Stomach (tissue), 8 donors: ENCODE measurements at regions not wholly inside any gene's neighbourhood (a gene's known extent, or its start where the extent isn't known, plus 50 kb on each side); places are given as distances from the start of the nearest gene placed in this dataset.

Source experiments
- DNase-seq, 2 donors: peaks; one replicate each; pipeline versions ENCODE4 v3.0.0 to v3.0.0-alpha.2; 2013 to 2019
- H3K27ac ChIP-seq, 5 donors: fragments of 200-600 bp in 4 of 5; sonication (generic) in 4 of 5; one replicate each; pipeline ENCODE4 v1.5.1; 2013 to 2019; ENCODE audit warnings: mild to moderate bottlenecking in 1 of 5, moderate library complexity in 1 of 5
- H3K27me3 ChIP-seq, 3 donors: fragments of 200-600 bp; sonication (generic); one replicate each; pipeline ENCODE4 v1.5.1; 2017 to 2019; ENCODE audit warnings: mixed run types in 1 of 3
- H3K36me3 ChIP-seq, 4 donors: fragments of 200-600 bp; sonication (generic); 1 replicate in 3 of 4; 2 replicates in 1 of 4; pipeline ENCODE4 v1.5.1; 2016 to 2019
- H3K4me1 ChIP-seq, 4 donors: fragments of 200-600 bp; sonication (generic); one replicate each; pipeline ENCODE4 v1.5.1; 2016 to 2019
- H3K4me3 ChIP-seq, 4 donors: fragments of 200-600 bp; sonication (generic) in 3 of 4; one replicate each; pipeline ENCODE4 v1.5.1; 2016 to 2019; ENCODE audit warnings: mild to moderate bottlenecking in 1 of 4
- H3K9me3 ChIP-seq, 4 donors: fragments of 200-600 bp; sonication (generic); one replicate each; pipeline ENCODE4 v1.5.1; 2016 to 2019
- EP300 ChIP-seq: sonication (generic); formaldehyde crosslinking; IDR thresholded peaks from one replicate; pipeline ENCODE4 v1.6.1; 2017; ENCODE audit warnings: antibody characterized with exemption
- POLR2A ChIP-seq, 4 donors: fragments of 450-650 bp; IDR thresholded peaks; one replicate each; pipeline ENCODE4 v1.6.1; 2016; ENCODE audit warnings: antibody characterized with exemption in 4 of 4, control low read depth in 2 of 4, mild to moderate bottlenecking in 1 of 4, moderate library complexity in 1 of 4
- POLR2AphosphoS5 ChIP-seq, 3 donors: sonication (generic); formaldehyde crosslinking; IDR thresholded peaks; one replicate each; pipeline ENCODE4 v1.6.1; 2016; ENCODE audit warnings: antibody characterized with exemption in 3 of 3
- WGBS, 5 donors: extraction: QIAGEN DNeasy Blood & Tissue Kit in 3 of 5; methylation state at CpG; one replicate each; pipeline versions ENCODE4 v1.1.5 to v1.1.7; 2013 to 2018; 5-methylcytosine and 5-hydroxymethylcytosine counted together
- intact Hi-C: fragments of 100-400 bp; cut with DNase I; formaldehyde crosslinking; loops from one replicate; pipeline ENCODE4 v1.15.1; 2023; ENCODE audit warnings: low total_unique reads
- TF ChIP-seq, protein P1 (sequence below), 7 experiments: fragments of 450-650 bp in 4 of 7; fragments of 200-600 bp in 3 of 7; sonication (generic) in 3 of 7; IDR thresholded peaks; one replicate each; pipeline ENCODE4 v1.5.1; 2016 to 2019; ENCODE audit warnings: antibody characterized with exemption in 7 of 7, control low read depth in 2 of 7, mild to moderate bottlenecking in 1 of 7
- donor health status: healthy with polysubstance abuse.
- donor health status: Bipolar disorder and iron deficiency.
- donor health status: healthy.

- Histone ChIP-seq H3K4me1 (no peaks in the 10 kb centered on the region), H3K36me3 (no peaks in the 10 kb centered on the region), H3K27ac (no peak overlapping the region), H3K27me3 (no peaks in the 10 kb centered on the region), H3K4me3 (no peak overlapping the region), H3K9me3 (no peaks in the 10 kb centered on the region)
- WGBS, 5 donors, result 54 to 61% (median 58%) methylated on average over 8 of the region's 8 CpGs
- DNase-seq, result no peak
- intact Hi-C loops, result no loop called here
- TF ChIP-seq EP300 (no peak), POLR2A (IDR thresholded peaks at IDR 0.05) (no peak)
Measured at GRCh38 chr16:54687043-54687899, 243.4 kb upstream of the IRX5 start.

DNA sequence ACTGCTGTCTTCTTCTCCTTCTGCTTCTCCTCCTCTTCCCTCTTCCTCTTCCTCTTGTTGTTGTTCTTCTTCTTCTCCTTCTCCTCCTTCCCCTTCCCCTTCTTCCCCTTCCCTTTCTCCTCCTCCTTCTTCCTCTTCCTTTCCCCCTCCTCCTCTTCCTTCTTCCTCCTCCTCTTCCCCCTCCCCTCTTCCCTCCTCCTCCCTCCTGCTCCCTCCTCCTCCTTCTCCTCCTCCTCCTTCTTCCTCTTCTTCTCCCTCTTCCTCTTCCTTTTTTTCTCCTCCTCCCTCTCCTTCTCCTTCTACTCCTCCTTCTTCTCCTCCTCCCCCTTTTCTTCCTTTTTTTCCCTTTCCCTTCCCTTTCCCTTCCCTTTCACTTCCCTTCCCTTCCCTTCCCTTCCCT lies 245.0 kb upstream of the IRX5 start:
- H3K27ac ChIP-seq, result no peak overlapping the region
- no peak overlapping the region for H3K4me3 ChIP-seq
- no peaks in the 10 kb centered on the region for H3K9me3 ChIP-seq
- intact Hi-C loops, result no loop called here
- no peaks in the 10 kb centered on the region for H3K4me1 ChIP-seq
- DNase-seq, result no peak
- no peaks in the 10 kb centered on the region for H3K36me3 ChIP-seq
- no peaks in the 10 kb centered on the region for H3K27me3 ChIP-seq
- TF ChIP-seq, protein P1, sequence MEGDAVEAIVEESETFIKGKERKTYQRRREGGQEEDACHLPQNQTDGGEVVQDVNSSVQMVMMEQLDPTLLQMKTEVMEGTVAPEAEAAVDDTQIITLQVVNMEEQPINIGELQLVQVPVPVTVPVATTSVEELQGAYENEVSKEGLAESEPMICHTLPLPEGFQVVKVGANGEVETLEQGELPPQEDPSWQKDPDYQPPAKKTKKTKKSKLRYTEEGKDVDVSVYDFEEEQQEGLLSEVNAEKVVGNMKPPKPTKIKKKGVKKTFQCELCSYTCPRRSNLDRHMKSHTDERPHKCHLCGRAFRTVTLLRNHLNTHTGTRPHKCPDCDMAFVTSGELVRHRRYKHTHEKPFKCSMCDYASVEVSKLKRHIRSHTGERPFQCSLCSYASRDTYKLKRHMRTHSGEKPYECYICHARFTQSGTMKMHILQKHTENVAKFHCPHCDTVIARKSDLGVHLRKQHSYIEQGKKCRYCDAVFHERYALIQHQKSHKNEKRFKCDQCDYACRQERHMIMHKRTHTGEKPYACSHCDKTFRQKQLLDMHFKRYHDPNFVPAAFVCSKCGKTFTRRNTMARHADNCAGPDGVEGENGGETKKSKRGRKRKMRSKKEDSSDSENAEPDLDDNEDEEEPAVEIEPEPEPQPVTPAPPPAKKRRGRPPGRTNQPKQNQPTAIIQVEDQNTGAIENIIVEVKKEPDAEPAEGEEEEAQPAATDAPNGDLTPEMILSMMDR (IDR thresholded peaks at IDR 0.05), result no peak
- TF ChIP-seq POLR2A (IDR thresholded peaks at IDR 0.05), result no peak
- TF ChIP-seq EP300, result no peak
- no peak for TF ChIP-seq POLR2AphosphoS5 (IDR thresholded peaks at IDR 0.05)

- no peak for DNase-seq
- WGBS, 5 donors, result 89 to 96% (median 92%) methylated on average over 4 of the region's 4 CpGs
- H3K36me3 ChIP-seq, result no peaks in the 10 kb centered on the region
- intact Hi-C loops, result no loop called here
- TF ChIP-seq POLR2A (IDR thresholded peaks at IDR 0.05) (no peak), EP300 (no peak), POLR2AphosphoS5 (IDR thresholded peaks at IDR 0.05) (no peak)
- TF ChIP-seq, protein P1 (IDR thresholded peaks at IDR 0.05), result no peak
- no peaks in the 10 kb centered on the region for H3K27me3 ChIP-seq
- no peak overlapping the region for H3K27ac ChIP-seq
- no peaks in the 10 kb centered on the region for H3K9me3 ChIP-seq
- no peak overlapping the region for H3K4me3 ChIP-seq
- H3K4me1 ChIP-seq, result no peaks in the 10 kb centered on the region
Measured at GRCh38 chr16:54679531-54679930, 251.1 kb upstream of the IRX5 start.

- Histone ChIP-seq H3K4me1 (no peaks in the 10 kb centered on the region), H3K9me3 (no peaks in the 10 kb centered on the region), H3K4me3 (no peak overlapping the region), H3K27ac (no peak overlapping the region), H3K27me3 (no peaks in the 10 kb centered on the region), H3K36me3 (no peaks in the 10 kb centered on the region)
- intact Hi-C loops, result no loop called here
- TF ChIP-seq EP300, result no peak
- TF ChIP-seq, protein P1 (IDR thresholded peaks at IDR 0.05), result no peak
- TF ChIP-seq POLR2A (IDR thresholded peaks at IDR 0.05), result no peak
- TF ChIP-seq POLR2AphosphoS5 (IDR thresholded peaks at IDR 0.05), result no peak
- WGBS, 5 donors, result 69 to 76% (median 71%) methylated on average over 6 of the region's 6 CpGs
- peak in 1 of 2 donors; percentile 46 for DNase-seq
Measured at GRCh38 chr16:54677308-54677950, 253.2 kb upstream of the IRX5 start.

GRCh38 chr16:54673313-54673712 lies 257.4 kb upstream of the IRX5 start:
- WGBS, 5 donors, result 50 to 67% (median 52%) methylated on average over 1 of the region's 1 CpG
- no peak for DNase-seq
- no peaks in the 10 kb centered on the region for H3K27me3 ChIP-seq
- no peak for TF ChIP-seq POLR2A (IDR thresholded peaks at IDR 0.05)
- no peak for TF ChIP-seq EP300
- no peak for TF ChIP-seq POLR2AphosphoS5 (IDR thresholded peaks at IDR 0.05)
- TF ChIP-seq, protein P1 (IDR thresholded peaks at IDR 0.05), result no peak
- H3K4me1 ChIP-seq, result no peaks in the 10 kb centered on the region
- H3K4me3 ChIP-seq, result no peak overlapping the region
- no peak overlapping the region for H3K27ac ChIP-seq
- intact Hi-C loops, result no loop called here
- no peaks in the 10 kb centered on the region for H3K36me3 ChIP-seq
- H3K9me3 ChIP-seq, result peaks cover 0 to 9% (median 5%) of the 10 kb centered on the region in 4 donors
